B cell (primary cell): ENCODE measurements at regions not wholly inside any gene's neighbourhood (a gene's known extent, or its start where the extent isn't known, plus 50 kb on each side); places are given as distances from the start of the nearest gene placed in this dataset.

Experiments used
- ATAC-seq: fragments of 200-7000 bp; cut with Tn5 transposase; one replicate; pipeline ENCODE4 v1.10.0; 2021; ENCODE audit warnings: low read depth, mild to moderate bottlenecking, moderate number of reproducible peaks, moderate library complexity
- CTCF ChIA-PET: fragments of 350-600 bp; sonication (Branson Sonifier 250); formaldehyde crosslinking; loops from one replicate; lab custom pipeline; 2021; ENCODE audit warnings: antibody characterized with exemption, inconsistent platforms; lab: Charles Lee
- POLR2A ChIA-PET: fragments of 350-600 bp; sonication (Branson Sonifier 250); formaldehyde crosslinking; loops from one replicate; lab custom pipeline; 2021; ENCODE audit warnings: antibody characterized with exemption; lab: Charles Lee
- DNase-seq: peaks from one replicate; pipeline ENCODE4 v3.0.0; 2013
- H2AFZ ChIP-seq: 2 replicates; pipeline ENCODE4 v1.6.1; 2012; ENCODE audit warnings: mild to moderate bottlenecking, low read depth, low read length; ENCODE audit not compliant: insufficient read depth, poor library complexity, severe bottlenecking
- H3K27ac ChIP-seq, 2 donors: 1 replicate in 1 of 2; 2 replicates in 1 of 2; pipeline ENCODE4 v1.5.1; 2012 to 2013; ENCODE audit warnings: low read length in 2 of 2, mild to moderate bottlenecking in 2 of 2, moderate library complexity in 1 of 2
- H3K27me3 ChIP-seq, 4 experiments: fragments of 200-600 bp in 1 of 4; sonication (generic) in 1 of 4; replicated peaks in 1 of 4; 1 replicate in 2 of 4; 2 replicates in 2 of 4; pipeline versions ENCODE4 v1.6.1 to v1.7.0; 2013 to 2016; ENCODE audit warnings: low read length in 3 of 4, mild to moderate bottlenecking in 2 of 4, mixed read lengths in 1 of 4, moderate library complexity in 1 of 4; ENCODE audit not compliant: insufficient read depth in 4 of 4, control insufficient read depth in 3 of 4; ENCODE audit errors: control extremely low read depth in 1 of 4
- H3K36me3 ChIP-seq, 2 experiments: replicated peaks in 1 of 2; 1 replicate in 1 of 2; 2 replicates in 1 of 2; pipeline versions ENCODE4 v1.6.1 to v1.7.1; 2013; ENCODE audit warnings: low read length in 1 of 2; ENCODE audit not compliant: insufficient read depth in 2 of 2, control insufficient read depth in 1 of 2; ENCODE audit errors: control extremely low read depth in 1 of 2, extremely low read depth in 1 of 2
- H3K4me1 ChIP-seq, 2 donors: fragments of 200-600 bp in 1 of 2; sonication (generic) in 1 of 2; 1 replicate in 1 of 2; 2 replicates in 1 of 2; pipeline versions ENCODE4 v1.5.1 to v1.6.1; 2013 to 2017; ENCODE audit warnings: low read length in 2 of 2; ENCODE audit not compliant: control insufficient read depth in 2 of 2, insufficient read depth in 2 of 2
- H3K4me2 ChIP-seq: replicated peaks from 2 replicates; pipeline ENCODE3; 2012; ENCODE audit warnings: mild to moderate bottlenecking, low read depth, low read length; ENCODE audit not compliant: poor library complexity, severe bottlenecking
- H3K4me3 ChIP-seq, 5 experiments: fragments of 200-600 bp in 1 of 5; sonication (generic) in 1 of 5; 1 replicate in 3 of 5; 2 replicates in 2 of 5; pipeline versions ENCODE4 v1.5.1 to v1.7.0; 2011 to 2016; ENCODE audit warnings: low read length in 4 of 5, mild to moderate bottlenecking in 4 of 5, low read depth in 2 of 5, control low read depth in 1 of 5, moderate library complexity in 1 of 5; ENCODE audit not compliant: insufficient read depth in 1 of 5; ENCODE audit errors: control extremely low read depth in 1 of 5, extremely low read depth in 1 of 5
- H3K79me2 ChIP-seq: fragments of 200-600 bp; sonication (generic); one replicate; pipeline ENCODE4 v1.6.0; 2016; ENCODE audit warnings: low read length; ENCODE audit not compliant: control insufficient read depth, insufficient read depth
- H3K9ac ChIP-seq: fragments of 200-600 bp; sonication (generic); 2 replicates; pipeline ENCODE4 v1.6.1; 2017; ENCODE audit warnings: mild to moderate bottlenecking, low read length, moderate library complexity
- H3K9me3 ChIP-seq, 3 donors: one replicate each; pipeline versions ENCODE4 v1.6.1 to v1.7.1; 2013; ENCODE audit warnings: low read length in 2 of 3; ENCODE audit not compliant: control insufficient read depth in 2 of 3, insufficient read depth in 1 of 3; ENCODE audit errors: control extremely low read depth in 1 of 3
- H4K20me1 ChIP-seq: 2 replicates; pipeline ENCODE4 v1.6.0; 2012; ENCODE audit warnings: mild to moderate bottlenecking, low read length; ENCODE audit not compliant: insufficient read depth, control insufficient read depth, poor library complexity, severe bottlenecking
- H3K27ac Mint-ChIP-seq: one replicate; pipeline ENCODE4 v1.8.0; 2021; ENCODE audit warnings: mixed read lengths
- H3K27me3 Mint-ChIP-seq: one replicate; pipeline ENCODE4 v1.8.0; 2021; ENCODE audit warnings: mixed read lengths
- H3K4me1 Mint-ChIP-seq: one replicate; pipeline ENCODE4 v1.8.0; 2021; ENCODE audit warnings: mixed read lengths
- H3K4me3 Mint-ChIP-seq: one replicate; pipeline ENCODE4 v1.8.0; 2021; ENCODE audit warnings: mixed read lengths
- H3K9me3 Mint-ChIP-seq: one replicate; pipeline ENCODE4 v1.8.0; 2022; ENCODE audit warnings: mixed read lengths; ENCODE audit not compliant: insufficient read depth
- CTCF ChIP-seq: fragments of 200-600 bp; IDR thresholded peaks from one replicate; pipeline ENCODE4 v1.8.0; 2022; ENCODE audit warnings: antibody characterized with exemption, mild to moderate bottlenecking
- EZH2 ChIP-seq: IDR thresholded peaks from 2 replicates; pipeline ENCODE4 v1.6.1; 2012; ENCODE audit warnings: borderline replicate concordance, low read depth, mild to moderate bottlenecking, moderate library complexity, low read length; ENCODE audit not compliant: insufficient read depth, poor library complexity, severe bottlenecking
- WGBS: methylation state at CpG from one replicate; pipeline ENCODE4 v1.1.5; 2013; ENCODE audit warnings: missing lambda C conversion rate; ENCODE audit not compliant: insufficient coverage; 5-methylcytosine and 5-hydroxymethylcytosine counted together
- intact Hi-C: fragments of 100-400 bp; cut with micrococcal nuclease; formaldehyde crosslinking; loops from one replicate; pipeline ENCODE4 v1.10.0; 2022

- H3K9me3 ChIP-seq = no peaks in the 10 kb centered on the region
- H3K4me3 ChIP-seq = no peak overlapping the region
- DNase-seq = no peak
- H3K27ac ChIP-seq = no peak overlapping the region
- H2AFZ ChIP-seq = no peak overlapping the region
- no peak for TF ChIP-seq CTCF
- TF ChIP-seq EZH2 = no peak
- peaks cover 4% of the 10 kb centered on the region for H3K27me3 Mint-ChIP-seq
- H3K4me2 ChIP-seq = no peak overlapping the region
- H3K27ac Mint-ChIP-seq = no peak overlapping the region
- H3K9me3 Mint-ChIP-seq = no peaks in the 10 kb centered on the region
- H3K4me1 Mint-ChIP-seq = no peaks in the 10 kb centered on the region
- no peaks in the 10 kb centered on the region for H3K4me1 ChIP-seq
- intact Hi-C loops = no loop called here
- ATAC-seq = no peak
- POLR2A ChIA-PET = no interaction called here
- H3K79me2 ChIP-seq = no peaks in the 10 kb centered on the region
- CTCF ChIA-PET = no interaction called here
- H3K4me3 Mint-ChIP-seq = no peak overlapping the region
- no peaks in the 10 kb centered on the region for H4K20me1 ChIP-seq
- no peaks in the 10 kb centered on the region for H3K36me3 ChIP-seq
- no peaks in the 10 kb centered on the region for H3K27me3 ChIP-seq
- H3K9ac ChIP-seq = no peak overlapping the region
- WGBS = no CpG with 5 or more reads among the region's 5 CpGs
These were observed 460.8 kb downstream of the MTRR start for GRCh38 chr5:8329773-8330172.

- POLR2A ChIA-PET = no interaction called here
- intact Hi-C loops = no loop called here
These were observed 463.9 kb downstream of the MTRR start for GRCh38 chr5:8332666-8333445.

More at GRCh38 chr5:8332666-8333445, 463.9 kb downstream of the MTRR start:
- H3K4me3 Mint-ChIP-seq = no peak overlapping the region
- no peak for DNase-seq
- Histone ChIP-seq H3K4me3 (no peak overlapping the region), H3K9ac (no peak overlapping the region), H3K4me2 (no peak overlapping the region), H4K20me1 (no peaks in the 10 kb centered on the region), H3K36me3 (no peaks in the 10 kb centered on the region), H2AFZ (no peak overlapping the region), H3K27ac (no peak overlapping the region), H3K27me3 (no peaks in the 10 kb centered on the region), H3K9me3 (no peaks in the 10 kb centered on the region), H3K4me1 (no peaks in the 10 kb centered on the region), H3K79me2 (no peaks in the 10 kb centered on the region)
- ATAC-seq = no peak
- TF ChIP-seq CTCF (no peak), EZH2 (no peak)
- no peak overlapping the region for H3K27ac Mint-ChIP-seq
- CTCF ChIA-PET = no interaction called here
- H3K27me3 Mint-ChIP-seq = peaks cover 3% of the 10 kb centered on the region
- no peaks in the 10 kb centered on the region for H3K4me1 Mint-ChIP-seq
- 98% methylated on average over 11 of the region's 11 CpGs for WGBS
- H3K9me3 Mint-ChIP-seq = no peaks in the 10 kb centered on the region
